DOHH2 (cell line): ENCODE measurements at regions not wholly inside any gene's neighbourhood (a gene's known extent, or its start where the extent isn't known, plus 50 kb on each side); places are given as distances from the start of the nearest gene placed in this dataset.

ENCODE experiments used
- H3F3A ChIP-seq: fragments of 200-600 bp; sonication (generic), shearing (Covaris generic); 2 replicates; pipeline ENCODE4 v1.6.0; 2016; ENCODE audit warnings: antibody characterized with exemption, mild to moderate bottlenecking; ENCODE audit not compliant: control insufficient read depth, insufficient read depth
- H3K27ac ChIP-seq: fragments of 200-600 bp; sonication (generic); 2 replicates; pipeline ENCODE4 v1.5.1; 2014; ENCODE audit warnings: low read depth, mild to moderate bottlenecking, low read length, moderate library complexity
- H3K27me3 ChIP-seq: fragments of 200-600 bp; sonication (generic); 2 replicates; pipeline ENCODE4 v1.6.1; 2014; ENCODE audit warnings: mild to moderate bottlenecking, low read length, mixed read lengths; ENCODE audit not compliant: control insufficient read depth
- H3K36me3 ChIP-seq: fragments of 200-600 bp; sonication (generic); 2 replicates; pipeline ENCODE4 v1.6.1; 2014; ENCODE audit warnings: mild to moderate bottlenecking, low read length, moderate library complexity, mixed read lengths; ENCODE audit not compliant: control insufficient read depth
- H3K4me1 ChIP-seq: fragments of 200-600 bp; sonication (generic); 2 replicates; pipeline ENCODE4 v1.6.1; 2014; ENCODE audit warnings: mild to moderate bottlenecking, low read length, mixed read lengths; ENCODE audit not compliant: control insufficient read depth
- H3K4me2 ChIP-seq: fragments of 200-600 bp; sonication (generic); 2 replicates; pipeline ENCODE4 v1.6.0; 2014; ENCODE audit warnings: mild to moderate bottlenecking, low read length, moderate library complexity
- H3K4me3 ChIP-seq: fragments of 200-600 bp; sonication (generic); 2 replicates; pipeline ENCODE4 v1.5.1; 2014; ENCODE audit warnings: mild to moderate bottlenecking, low read length, mixed read lengths
- H3K79me2 ChIP-seq: fragments of 200-600 bp; sonication (generic); 2 replicates; pipeline ENCODE4 v1.6.1; 2014; ENCODE audit warnings: mild to moderate bottlenecking, low read length, mixed read lengths; ENCODE audit not compliant: control insufficient read depth
- H3K9me2 ChIP-seq: fragments of 200-600 bp; sonication (generic); replicated peaks from 2 replicates; pipeline ENCODE4 v1.6.1; 2014; ENCODE audit warnings: mild to moderate bottlenecking, low read length, mixed read lengths; ENCODE audit not compliant: control insufficient read depth
- H3K9me3 ChIP-seq: fragments of 200-600 bp; sonication (generic); 2 replicates; pipeline ENCODE4 v1.6.1; 2014; ENCODE audit warnings: antibody characterized with exemption, low read length, mixed read lengths; ENCODE audit not compliant: control insufficient read depth, insufficient read depth
- H4K20me1 ChIP-seq: fragments of 200-600 bp; sonication (generic); 2 replicates; pipeline ENCODE4 v1.6.0; 2014; ENCODE audit warnings: low read depth, mild to moderate bottlenecking, antibody characterized with exemption, low read length, moderate library complexity; ENCODE audit not compliant: control insufficient read depth, insufficient read depth
- EZH2phosphoT487 ChIP-seq: fragments of 200-600 bp; sonication (generic); IDR thresholded peaks from 2 replicates; pipeline ENCODE4 v1.6.1; 2017; ENCODE audit warnings: borderline replicate concordance, mild to moderate bottlenecking, antibody characterized with exemption, low read length, moderate library complexity, mixed read lengths
- TF ChIP-seq, protein P1 (sequence below): fragments of 200-600 bp; sonication (generic); IDR thresholded peaks from one replicate; pipeline ENCODE4 v1.5.1; 2014; ENCODE audit warnings: antibody characterized with exemption, mild to moderate bottlenecking, low read depth, low read length; ENCODE audit not compliant: poor library complexity, severe bottlenecking

DNA sequence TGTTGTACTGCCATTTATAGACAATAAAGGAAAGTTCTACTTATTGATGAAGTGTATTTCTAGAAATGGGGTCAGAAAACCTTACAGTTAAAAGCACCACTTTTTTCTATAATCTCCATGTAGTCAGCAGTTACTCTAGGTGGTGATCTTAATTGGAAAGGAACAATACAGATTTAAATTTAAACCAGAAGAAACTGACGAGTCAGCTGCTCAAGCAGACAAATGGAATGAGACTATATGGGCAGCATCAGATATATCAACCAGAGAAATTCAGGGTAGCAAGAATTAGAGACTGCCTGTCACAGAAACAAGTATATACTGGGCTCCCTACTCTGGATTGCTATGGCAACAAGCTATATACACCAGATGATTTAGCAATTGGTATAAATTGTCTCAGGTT, 99.6 kb upstream of the SCG2 start:
- Histone ChIP-seq H4K20me1 (no peaks in the 10 kb centered on the region), H3K4me1 (no peaks in the 10 kb centered on the region), H3K79me2 (no peaks in the 10 kb centered on the region), H3K4me2 (no peak overlapping the region), H3K27ac (no peak overlapping the region), H3K27me3 (no peaks in the 10 kb centered on the region), H3K9me3 (no peaks in the 10 kb centered on the region), H3K4me3 (no peak overlapping the region), H3K9me2 (no peaks in the 10 kb centered on the region), H3K36me3 (no peaks in the 10 kb centered on the region), H3F3A (no peaks in the 10 kb centered on the region)
- TF ChIP-seq EZH2phosphoT487 = no peak
- TF ChIP-seq, protein P1, sequence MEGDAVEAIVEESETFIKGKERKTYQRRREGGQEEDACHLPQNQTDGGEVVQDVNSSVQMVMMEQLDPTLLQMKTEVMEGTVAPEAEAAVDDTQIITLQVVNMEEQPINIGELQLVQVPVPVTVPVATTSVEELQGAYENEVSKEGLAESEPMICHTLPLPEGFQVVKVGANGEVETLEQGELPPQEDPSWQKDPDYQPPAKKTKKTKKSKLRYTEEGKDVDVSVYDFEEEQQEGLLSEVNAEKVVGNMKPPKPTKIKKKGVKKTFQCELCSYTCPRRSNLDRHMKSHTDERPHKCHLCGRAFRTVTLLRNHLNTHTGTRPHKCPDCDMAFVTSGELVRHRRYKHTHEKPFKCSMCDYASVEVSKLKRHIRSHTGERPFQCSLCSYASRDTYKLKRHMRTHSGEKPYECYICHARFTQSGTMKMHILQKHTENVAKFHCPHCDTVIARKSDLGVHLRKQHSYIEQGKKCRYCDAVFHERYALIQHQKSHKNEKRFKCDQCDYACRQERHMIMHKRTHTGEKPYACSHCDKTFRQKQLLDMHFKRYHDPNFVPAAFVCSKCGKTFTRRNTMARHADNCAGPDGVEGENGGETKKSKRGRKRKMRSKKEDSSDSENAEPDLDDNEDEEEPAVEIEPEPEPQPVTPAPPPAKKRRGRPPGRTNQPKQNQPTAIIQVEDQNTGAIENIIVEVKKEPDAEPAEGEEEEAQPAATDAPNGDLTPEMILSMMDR = no peak

DNA sequence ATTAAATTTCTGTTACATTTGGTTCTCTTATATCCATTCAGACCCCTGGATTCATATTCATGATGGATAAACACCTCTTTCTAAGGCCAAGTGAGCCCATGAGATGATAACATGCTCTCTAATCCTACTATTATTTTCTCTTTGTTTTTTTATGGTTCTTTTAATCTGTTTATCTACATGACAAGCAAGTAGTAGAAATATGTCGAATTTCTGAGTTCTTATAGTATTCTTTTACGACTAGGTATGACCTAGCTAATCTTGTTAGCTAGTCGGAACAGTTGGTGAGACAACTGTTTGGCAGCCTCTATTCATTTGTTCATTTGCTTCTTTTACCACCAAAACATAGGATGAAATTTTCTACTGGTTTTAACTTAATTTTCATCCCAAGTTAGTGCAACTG, 98.1 kb upstream of the SCG2 start:
- H3K9me2 ChIP-seq = no peaks in the 10 kb centered on the region
- no peaks in the 10 kb centered on the region for H3K9me3 ChIP-seq
- no peak overlapping the region for H3K4me2 ChIP-seq
- no peaks in the 10 kb centered on the region for H4K20me1 ChIP-seq
- H3K79me2 ChIP-seq = no peaks in the 10 kb centered on the region
- H3K4me3 ChIP-seq = no peak overlapping the region
- TF ChIP-seq, protein P1 = no peak
- TF ChIP-seq EZH2phosphoT487 = no peak
- H3F3A ChIP-seq = no peaks in the 10 kb centered on the region
- no peak overlapping the region for H3K27ac ChIP-seq
- H3K4me1 ChIP-seq = no peaks in the 10 kb centered on the region
- no peaks in the 10 kb centered on the region for H3K27me3 ChIP-seq
- H3K36me3 ChIP-seq = no peaks in the 10 kb centered on the region

DNA sequence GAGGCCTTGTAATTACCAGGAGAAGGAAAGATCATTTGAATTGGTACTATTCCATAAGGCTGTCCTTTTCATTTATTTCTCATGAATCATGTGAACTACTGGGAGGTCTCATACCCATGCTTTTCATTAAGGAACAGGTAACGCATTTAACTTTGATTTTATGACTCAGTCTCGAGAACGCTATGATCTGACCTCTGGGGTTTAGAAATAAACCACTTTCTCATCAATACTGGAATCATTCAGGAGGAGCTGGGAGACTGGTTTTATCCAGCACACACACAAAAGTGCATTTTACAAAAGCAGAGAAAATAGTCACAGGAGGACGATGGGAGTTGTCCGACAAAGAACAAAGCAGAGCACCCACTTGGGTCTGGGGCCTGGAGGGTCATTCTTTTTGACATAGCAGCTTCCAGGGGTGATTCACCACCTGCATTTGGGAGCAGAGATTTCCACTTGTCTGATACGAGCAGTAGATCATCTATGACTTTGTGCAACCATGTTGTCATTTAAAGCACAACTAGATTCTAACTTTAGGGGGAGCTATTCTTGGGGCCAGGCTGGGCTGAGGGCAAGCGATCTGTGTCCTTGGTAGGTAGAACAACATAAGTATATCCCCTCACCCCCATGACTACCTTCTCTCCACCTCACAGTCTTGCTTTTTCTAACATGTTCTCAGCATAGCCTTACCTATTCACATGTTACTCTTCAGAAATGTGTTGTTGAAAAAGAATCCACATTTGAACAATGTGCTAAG, 95.9 kb upstream of the SCG2 start:
- Histone ChIP-seq H3K4me1 (no peaks in the 10 kb centered on the region), H3K27me3 (no peaks in the 10 kb centered on the region), H3K9me2 (no peaks in the 10 kb centered on the region), H3K9me3 (no peaks in the 10 kb centered on the region), H4K20me1 (no peaks in the 10 kb centered on the region), H3F3A (no peaks in the 10 kb centered on the region), H3K79me2 (no peaks in the 10 kb centered on the region), H3K4me3 (no peak overlapping the region), H3K36me3 (no peaks in the 10 kb centered on the region), H3K27ac (no peak overlapping the region), H3K4me2 (no peak overlapping the region)
- TF ChIP-seq, protein P1 = no peak
- TF ChIP-seq EZH2phosphoT487 = no peak
